Fibroblast of lung (primary cell): ENCODE measurements at regions not wholly inside any gene's neighbourhood (a gene's known extent, or its start where the extent isn't known, plus 50 kb on each side); places are given as distances from the start of the nearest gene placed in this dataset.

Experiments used
- DNase-seq, 2 donors: peaks; one replicate each; pipeline versions ENCODE4 v3.0.0 to v3.0.0-alpha.2; 2010; ENCODE audit warnings: low read depth in 2 of 2
- H2AFZ ChIP-seq: 2 replicates; pipeline ENCODE4 v1.5.1; 2012; ENCODE audit warnings: low read length, control low read depth, inconsistent platforms
- H3K27ac ChIP-seq: 2 replicates; pipeline ENCODE4 v1.5.1; 2011; ENCODE audit warnings: low read length, control low read depth; ENCODE audit not compliant: insufficient read depth
- H3K27me3 ChIP-seq: 2 replicates; pipeline ENCODE4 v1.5.1; 2011; ENCODE audit warnings: mild to moderate bottlenecking, low read length; ENCODE audit not compliant: control insufficient read depth, insufficient read depth
- H3K36me3 ChIP-seq: 2 replicates; pipeline ENCODE4 v1.5.1; 2011; ENCODE audit warnings: low read length; ENCODE audit not compliant: control insufficient read depth, insufficient read depth
- H3K4me1 ChIP-seq: 2 replicates; pipeline ENCODE4 v1.5.1; 2011; ENCODE audit warnings: low read length; ENCODE audit not compliant: control insufficient read depth, insufficient read depth; ENCODE audit errors: extremely low read depth
- H3K4me2 ChIP-seq: 2 replicates; pipeline ENCODE4 v1.5.1; 2011; ENCODE audit warnings: low read length, control low read depth; ENCODE audit not compliant: insufficient read depth; ENCODE audit errors: extremely low read depth
- H3K4me3 ChIP-seq, 4 experiments: fragments of 200-600 bp in 1 of 4; sonication (generic) in 1 of 4; replicated peaks in 1 of 4; 2 replicates each; pipeline ENCODE4 v1.5.1; 2011 to 2016; ENCODE audit warnings: low read length in 4 of 4, low read depth in 3 of 4, mild to moderate bottlenecking in 3 of 4, control low read depth in 2 of 4, inconsistent platforms in 1 of 4, mixed read lengths in 1 of 4; ENCODE audit not compliant: insufficient read depth in 1 of 4; ENCODE audit errors: control extremely low read depth in 1 of 4
- H3K79me2 ChIP-seq: 2 replicates; pipeline ENCODE4 v1.5.1; 2012; ENCODE audit warnings: mild to moderate bottlenecking, low read length, inconsistent platforms; ENCODE audit not compliant: control insufficient read depth, insufficient read depth
- H3K9ac ChIP-seq: 2 replicates; pipeline ENCODE4 v1.5.1; 2011; ENCODE audit warnings: mild to moderate bottlenecking, low read length, control low read depth; ENCODE audit not compliant: insufficient read depth
- H3K9me3 ChIP-seq: 2 replicates; pipeline ENCODE4 v1.5.1; 2012; ENCODE audit warnings: low read depth, low read length; ENCODE audit not compliant: control insufficient read depth, insufficient read depth
- H4K20me1 ChIP-seq: 2 replicates; pipeline ENCODE4 v1.5.1; 2011; ENCODE audit warnings: low read length; ENCODE audit not compliant: control insufficient read depth, insufficient read depth; ENCODE audit errors: extremely low read depth
- CTCF ChIP-seq, 2 donors: IDR thresholded peaks in 1 of 2; conservative IDR thresholded peaks in 1 of 2; 1 replicate in 1 of 2; 2 replicates in 1 of 2; pipeline ENCODE4 v1.5.1; 2011 to 2012; ENCODE audit warnings: low read length in 2 of 2, control low read depth in 1 of 2, inconsistent platforms in 1 of 2, low read depth in 1 of 2, mild to moderate bottlenecking in 1 of 2
- EZH2 ChIP-seq: IDR thresholded peaks from 2 replicates; pipeline ENCODE4 v1.5.1; 2012; ENCODE audit warnings: low read length, control low read depth, mild to moderate bottlenecking; ENCODE audit errors: missing control alignments

- TF ChIP-seq CTCF (conservative IDR thresholded peaks at IDR 0.05 in 1 of 2, IDR thresholded peaks at IDR 0.05 in 1 of 2; ENCODE audit: low read depth in 1 of 2, low read length in 2 of 2), result no peak
- TF ChIP-seq EZH2, result no peak
- Histone ChIP-seq H3K9ac (no peak overlapping the region), H3K9me3 (no peaks in the 10 kb centered on the region), H3K4me3 (no peak overlapping the region), H3K27me3 (no peaks in the 10 kb centered on the region), H3K4me1 (no peaks in the 10 kb centered on the region), H4K20me1 (no peaks in the 10 kb centered on the region), H3K79me2 (no peaks in the 10 kb centered on the region), H3K4me2 (no peak overlapping the region), H3K36me3 (no peaks in the 10 kb centered on the region), H2AFZ (no peak overlapping the region), H3K27ac (no peak overlapping the region)
- no peak for DNase-seq
Observed at GRCh38 chr10:120368927-120369326, 88.1 kb upstream of the PLPP4 start.

- no peaks in the 10 kb centered on the region for H3K79me2 ChIP-seq
- TF ChIP-seq EZH2 (no peak), CTCF (conservative IDR thresholded peaks at IDR 0.05 in 1 of 2, IDR thresholded peaks at IDR 0.05 in 1 of 2; ENCODE audit: low read depth in 1 of 2, low read length in 2 of 2) (no peak)
- H3K4me3 ChIP-seq, result no peak overlapping the region
- no peak overlapping the region for H3K4me2 ChIP-seq
- DNase-seq, result peak in 1 of 2 donors; percentile 82
- H4K20me1 ChIP-seq, result no peaks in the 10 kb centered on the region
- no peak overlapping the region for H3K27ac ChIP-seq
- no peaks in the 10 kb centered on the region for H3K27me3 ChIP-seq
- H3K36me3 ChIP-seq, result no peaks in the 10 kb centered on the region
- no peak overlapping the region for H2AFZ ChIP-seq
- no peaks in the 10 kb centered on the region for H3K4me1 ChIP-seq
- no peaks in the 10 kb centered on the region for H3K9me3 ChIP-seq
- no peak overlapping the region for H3K9ac ChIP-seq
Observed at GRCh38 chr10:120369856-120370276, 87.2 kb upstream of the PLPP4 start.

GRCh38 chr10:120371856-120372255 lies 85.2 kb upstream of the PLPP4 start:
- Histone ChIP-seq H3K79me2 (no peaks in the 10 kb centered on the region), H3K9me3 (no peaks in the 10 kb centered on the region), H3K27me3 (no peaks in the 10 kb centered on the region), H2AFZ (no peak overlapping the region), H3K36me3 (no peaks in the 10 kb centered on the region), H4K20me1 (no peaks in the 10 kb centered on the region), H3K27ac (no peak overlapping the region), H3K4me3 (no peak overlapping the region), H3K9ac (no peak overlapping the region), H3K4me2 (no peak overlapping the region), H3K4me1 (no peaks in the 10 kb centered on the region)
- TF ChIP-seq EZH2 (no peak), CTCF (conservative IDR thresholded peaks at IDR 0.05 in 1 of 2, IDR thresholded peaks at IDR 0.05 in 1 of 2; ENCODE audit: low read depth in 1 of 2, low read length in 2 of 2) (no peak)
- DNase-seq, result no peak
